Panc1 (cell line): ENCODE measurements at regions not wholly inside any gene's neighbourhood (a gene's known extent, or its start where the extent isn't known, plus 50 kb on each side); places are given as distances from the start of the nearest gene placed in this dataset.

Experiments
- ATAC-seq: fragments of 200-7000 bp; cut with Tn5 transposase; 2 replicates; pipeline ENCODE4 v1.9.1; 2020; ENCODE audit warnings: mild to moderate bottlenecking, moderate library complexity
- BruUV-seq: library from RNA; stranded (reverse); fragments of 400-500 nt; replicated peaks from 2 replicates; lab custom pipeline; 2021; lab: Mats Ljungman, UMichigan
- CTCF ChIA-PET: fragments of 300-600 bp; sonication (Branson Sonifier 250); formaldehyde crosslinking; loops from one replicate; lab custom pipeline; 2022; ENCODE audit warnings: antibody characterized with exemption; lab: Charles Lee
- POLR2A ChIA-PET: fragments of 300-600 bp; sonication (Branson Sonifier 250); formaldehyde crosslinking; loops from one replicate; lab custom pipeline; 2022; ENCODE audit warnings: antibody characterized with exemption; lab: Charles Lee
- DNase-seq: peaks from one replicate; pipeline ENCODE4 v3.0.0-alpha.2; 2010; ENCODE audit warnings: low read depth, low spot score
- H3K27ac ChIP-seq: 2 replicates; pipeline ENCODE4 v1.5.1; 2011; ENCODE audit warnings: mild to moderate bottlenecking, low read length, inconsistent platforms
- H3K27me3 ChIP-seq: fragments of 200-500 bp; sonication (Bioruptor generic); 2 replicates; pipeline ENCODE4 v1.6.0; 2014; ENCODE audit warnings: low read length, inconsistent platforms; ENCODE audit not compliant: control insufficient read depth, insufficient read depth
- H3K36me3 ChIP-seq: fragments of 200-500 bp; sonication (Bioruptor generic); 2 replicates; pipeline ENCODE4 v1.5.1; 2014; ENCODE audit warnings: inconsistent platforms, mild to moderate bottlenecking, low read length, moderate library complexity; ENCODE audit not compliant: control insufficient read depth, insufficient read depth
- H3K4me1 ChIP-seq: 2 replicates; pipeline ENCODE4 v1.5.1; 2011; ENCODE audit warnings: inconsistent platforms, mild to moderate bottlenecking, low read length, moderate library complexity; ENCODE audit not compliant: control insufficient read depth, insufficient read depth
- H3K4me3 ChIP-seq, 2 experiments: 2 replicates each; pipeline ENCODE4 v1.5.1; 2011 to 2012; ENCODE audit warnings: low read depth in 2 of 2, low read length in 2 of 2, mild to moderate bottlenecking in 2 of 2, inconsistent platforms in 1 of 2, moderate library complexity in 1 of 2
- H3K9me3 ChIP-seq: fragments of 200-500 bp; sonication (Bioruptor generic); 2 replicates; pipeline ENCODE4 v1.5.1; 2014; ENCODE audit warnings: low read depth, mild to moderate bottlenecking, inconsistent platforms, low read length, moderate library complexity; ENCODE audit not compliant: control insufficient read depth, insufficient read depth
- CTCF ChIP-seq: fragments of 450-650 bp; IDR thresholded peaks from 2 replicates; pipeline ENCODE4 v1.5.1; 2017; ENCODE audit warnings: mild to moderate bottlenecking
- POLR2AphosphoS5 ChIP-seq: IDR thresholded peaks from 2 replicates; pipeline ENCODE4 v1.6.1; 2012; ENCODE audit warnings: mild to moderate bottlenecking, low read depth, low read length, moderate library complexity
- REST ChIP-seq, 2 experiments: IDR thresholded peaks; 2 replicates each; pipeline ENCODE4 v1.6.1; 2011 to 2012; ENCODE audit warnings: low read depth in 2 of 2, control low read depth in 1 of 2, low read length in 1 of 2, mild to moderate bottlenecking in 1 of 2, moderate library complexity in 1 of 2; ENCODE audit not compliant: insufficient read depth in 1 of 2
- SIN3A ChIP-seq: IDR thresholded peaks from 2 replicates; pipeline ENCODE4 v1.6.1; 2012; ENCODE audit warnings: low read depth, mild to moderate bottlenecking, low read length, moderate library complexity, borderline replicate concordance; ENCODE audit not compliant: insufficient read depth
- TCF7L2 ChIP-seq: IDR thresholded peaks from 2 replicates; pipeline ENCODE4 v1.6.1; 2011; ENCODE audit warnings: mild to moderate bottlenecking, low read depth, low read length, inconsistent platforms
- in situ Hi-C: cut with HindIII; loops from 2 replicates; pipeline ENCODE4 v1.10.0; 2016; ENCODE audit warnings: low sequenced_read_pairs, low pct_unique_long_range_greater_than_20kb
- intact Hi-C: fragments of 100-400 bp; cut with micrococcal nuclease; formaldehyde crosslinking; loops from one replicate; pipeline ENCODE4 v1.10.0; 2022; ENCODE audit not compliant: unreplicated experiment

GRCh38 chr9:90432951-90433350 lies 209.7 kb downstream of the DIRAS2 start:
- no peaks in the 10 kb centered on the region for H3K36me3 ChIP-seq
- intact Hi-C loops (no loop called here), in situ Hi-C loops (no loop called here)
- DNase-seq: no peak
- BruUV-seq: no TSS peak
- no peaks in the 10 kb centered on the region for H3K9me3 ChIP-seq
- POLR2A ChIA-PET: no interaction called here
- no peaks in the 10 kb centered on the region for H3K4me1 ChIP-seq
- TF ChIP-seq REST (IDR thresholded peaks at IDR 0.05; ENCODE audit: insufficient read depth in 1 of 2, low read depth in 2 of 2, low read length in 1 of 2) (no peak), SIN3A (no peak), CTCF (no peak), POLR2AphosphoS5 (no peak), TCF7L2 (no peak)
- no peak overlapping the region for H3K27ac ChIP-seq
- H3K4me3 ChIP-seq: no peak overlapping the region
- no peaks in the 10 kb centered on the region for H3K27me3 ChIP-seq
- CTCF ChIA-PET: no interaction called here
- ATAC-seq: no peak

DNA sequence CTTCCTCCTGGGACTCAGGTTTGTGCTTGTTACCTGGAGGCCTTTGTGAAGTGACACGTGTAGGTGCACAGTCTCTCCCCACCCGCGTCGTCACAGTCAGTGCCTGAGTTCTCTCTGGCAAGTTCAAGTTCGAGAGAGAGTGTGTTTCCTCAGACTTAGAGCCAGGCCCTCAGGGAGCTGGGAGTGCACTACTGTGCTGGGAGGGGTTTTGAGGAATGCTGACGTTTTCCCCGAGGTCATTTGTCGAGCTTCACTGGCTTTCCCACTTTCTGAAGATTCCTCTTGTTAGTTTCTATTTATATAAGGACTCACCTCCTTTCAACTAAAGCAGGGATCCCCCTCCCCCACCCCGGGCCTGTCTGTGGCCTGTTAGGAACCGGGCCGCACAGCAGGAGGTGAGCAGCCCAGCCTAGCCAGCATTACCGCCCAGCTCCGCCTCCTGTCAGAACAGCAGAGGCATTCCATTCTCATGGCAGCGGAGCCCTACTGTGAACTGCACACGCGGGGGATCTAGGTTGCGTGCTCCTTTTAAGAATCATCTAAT lies 209.2 kb downstream of the DIRAS2 start:
- ATAC-seq: no peak

More for the DNA sequence above, 209.2 kb downstream of the DIRAS2 start:
- no peaks in the 10 kb centered on the region for H3K27me3 ChIP-seq
- no peaks in the 10 kb centered on the region for H3K4me1 ChIP-seq
- TF ChIP-seq CTCF: no peak
- no peak for TF ChIP-seq SIN3A
- no peak for TF ChIP-seq TCF7L2
- TF ChIP-seq POLR2AphosphoS5: no peak
- TF ChIP-seq REST (IDR thresholded peaks at IDR 0.05; ENCODE audit: insufficient read depth in 1 of 2, low read depth in 2 of 2, low read length in 1 of 2): no peak
- ChIA-PET POLR2A (no interaction called here), CTCF (no interaction called here)
- H3K36me3 ChIP-seq: no peaks in the 10 kb centered on the region
- H3K4me3 ChIP-seq: peak overlapping the region in 1 of 2 experiments; percentile 30; a peak in 2 of 4 replicates
- H3K27ac ChIP-seq: no peak overlapping the region
- BruUV-seq: no TSS peak
- intact Hi-C loops (no loop called here), in situ Hi-C loops (no loop called here)
- H3K9me3 ChIP-seq: no peaks in the 10 kb centered on the region
- DNase-seq: no peak
